GM12891 (cell line): ENCODE measurements at regions not wholly inside any gene's neighbourhood (a gene's known extent, or its start where the extent isn't known, plus 50 kb on each side); places are given as distances from the start of the nearest gene placed in this dataset.

ENCODE experiments used
- PAX5 ChIP-seq: IDR thresholded peaks from 2 replicates; pipeline ENCODE4 v1.6.1; 2011; ENCODE audit warnings: low read length, moderate library complexity, mild to moderate bottlenecking; ENCODE audit not compliant: insufficient read depth, severe bottlenecking
- POLR2A ChIP-seq: IDR thresholded peaks from 2 replicates; pipeline ENCODE4 v1.6.1; 2011; ENCODE audit warnings: low read depth, low read length, control low read depth
- POLR2AphosphoS5 ChIP-seq: IDR thresholded peaks from 2 replicates; pipeline ENCODE4 v1.6.1; 2011; ENCODE audit warnings: low read depth, low read length, control low read depth
- POU2F2 ChIP-seq: IDR thresholded peaks from 2 replicates; pipeline ENCODE4 v1.6.1; 2011; ENCODE audit warnings: low read depth, mild to moderate bottlenecking, control low read depth, low read length, moderate library complexity
- SPI1 ChIP-seq: IDR thresholded peaks from 2 replicates; pipeline ENCODE4 v1.6.1; 2011; ENCODE audit warnings: low read depth, low read length, control low read depth
- TAF1 ChIP-seq: IDR thresholded peaks from 2 replicates; pipeline ENCODE4 v1.6.1; 2011; ENCODE audit warnings: low read depth, low read length, control low read depth

- TF ChIP-seq POLR2A (no peak), POU2F2 (no peak), SPI1 (no peak), POLR2AphosphoS5 (no peak), TAF1 (no peak), PAX5 (no peak)
Observed at GRCh38 chr12:97082029-97082428, 175.0 kb downstream of the NEDD1 start.
